HUES64 (cell line): ENCODE measurements at regions not wholly inside any gene's neighbourhood (a gene's known extent, or its start where the extent isn't known, plus 50 kb on each side); places are given as distances from the start of the nearest gene placed in this dataset.

Experiments
- H3K27ac ChIP-seq: 2 replicates; pipeline ENCODE4 v1.7.0; 2013; ENCODE audit warnings: low read depth, low read length, inconsistent platforms
- H3K27me3 ChIP-seq: 2 replicates; pipeline ENCODE4 v1.6.1; 2013; ENCODE audit warnings: mild to moderate bottlenecking, low read length; ENCODE audit not compliant: insufficient read depth
- H3K36me3 ChIP-seq: 2 replicates; pipeline ENCODE4 v1.6.1; 2013; ENCODE audit warnings: mild to moderate bottlenecking, low read length; ENCODE audit not compliant: insufficient read depth
- H3K4me1 ChIP-seq: 2 replicates; pipeline ENCODE4 v1.6.1; 2013; ENCODE audit warnings: mild to moderate bottlenecking, low read length, moderate library complexity; ENCODE audit not compliant: insufficient read depth
- H3K4me3 ChIP-seq: 2 replicates; pipeline ENCODE4 v1.5.1; 2013; ENCODE audit warnings: mild to moderate bottlenecking, low read length, moderate library complexity
- H3K9ac ChIP-seq: 2 replicates; pipeline ENCODE4 v1.6.1; 2013; ENCODE audit warnings: mild to moderate bottlenecking, low read depth, low read length
- H3K9me3 ChIP-seq: 2 replicates; pipeline ENCODE4 v1.6.1; 2013; ENCODE audit warnings: low read depth, low read length; ENCODE audit not compliant: insufficient read depth
- WGBS: fragments of 150-250, 120-280 bp; methylation state at CpG from one replicate; pipeline ENCODE4 v1.1.7; 2013; ENCODE audit warnings: missing lambda C conversion rate; 5-methylcytosine and 5-hydroxymethylcytosine counted together

GRCh38 chr13:24099490-24099889 lies 61.0 kb upstream of the SPATA13 start:
- WGBS: 96% methylated on average over 5 of the region's 5 CpGs
- no peak overlapping the region for H3K4me3 ChIP-seq
- H3K4me1 ChIP-seq: no peaks in the 10 kb centered on the region
- H3K27me3 ChIP-seq: no peaks in the 10 kb centered on the region
- no peaks in the 10 kb centered on the region for H3K36me3 ChIP-seq
- H3K9me3 ChIP-seq: no peaks in the 10 kb centered on the region
- H3K27ac ChIP-seq: no peak overlapping the region
- no peak overlapping the region for H3K9ac ChIP-seq

GRCh38 chr13:24100188-24100587 lies 60.3 kb upstream of the SPATA13 start:
- 100% methylated on average over 2 of the region's 3 CpGs for WGBS
- H3K27ac ChIP-seq: no peak overlapping the region
- no peak overlapping the region for H3K4me3 ChIP-seq
- no peaks in the 10 kb centered on the region for H3K4me1 ChIP-seq
- H3K36me3 ChIP-seq: no peaks in the 10 kb centered on the region
- H3K9me3 ChIP-seq: no peaks in the 10 kb centered on the region
- no peak overlapping the region for H3K9ac ChIP-seq
- no peaks in the 10 kb centered on the region for H3K27me3 ChIP-seq

- Histone ChIP-seq H3K36me3 (no peaks in the 10 kb centered on the region), H3K9me3 (no peaks in the 10 kb centered on the region), H3K4me3 (no peak overlapping the region), H3K27ac (no peak overlapping the region), H3K4me1 (peaks cover 4% of the 10 kb centered on the region; the same call in 1 of the 2 replicates), H3K9ac (no peak overlapping the region), H3K27me3 (no peaks in the 10 kb centered on the region)
- 83% methylated on average over 8 of the region's 9 CpGs for WGBS
These were observed 56.6 kb upstream of the SPATA13 start for GRCh38 chr13:24103782-24104372.

GRCh38 chr13:24104723-24105122 lies 55.8 kb upstream of the SPATA13 start:
- Histone ChIP-seq H3K9ac (no peak overlapping the region), H3K36me3 (no peaks in the 10 kb centered on the region), H3K9me3 (no peaks in the 10 kb centered on the region), H3K4me1 (peaks cover 4% of the 10 kb centered on the region; the same call in 1 of the 2 replicates), H3K4me3 (no peak overlapping the region), H3K27me3 (no peaks in the 10 kb centered on the region), H3K27ac (no peak overlapping the region)
- 89% methylated on average over 2 of the region's 2 CpGs for WGBS

- Histone ChIP-seq H3K4me3 (no peak overlapping the region), H3K27me3 (no peaks in the 10 kb centered on the region), H3K9ac (no peak overlapping the region), H3K36me3 (no peaks in the 10 kb centered on the region), H3K27ac (no peak overlapping the region), H3K4me1 (peaks cover 4% of the 10 kb centered on the region; the same call in 1 of the 2 replicates), H3K9me3 (no peaks in the 10 kb centered on the region)
- 86% methylated on average over 5 of the region's 5 CpGs for WGBS
These were observed 54.1 kb upstream of the SPATA13 start for GRCh38 chr13:24106429-24106828.

GRCh38 chr13:24107955-24108614 lies 52.4 kb upstream of the SPATA13 start:
- H3K27ac ChIP-seq: no peak overlapping the region
- peak overlapping the region; percentile 29; the same call in 1 of the 2 replicates for H3K9ac ChIP-seq
- no peaks in the 10 kb centered on the region for H3K27me3 ChIP-seq
- WGBS: 77% methylated on average over 16 of the region's 16 CpGs
- H3K36me3 ChIP-seq: no peaks in the 10 kb centered on the region
- no peak overlapping the region for H3K4me3 ChIP-seq
- H3K9me3 ChIP-seq: no peaks in the 10 kb centered on the region
- H3K4me1 ChIP-seq: peaks cover 4% of the 10 kb centered on the region; the same call in 1 of the 2 replicates

- Histone ChIP-seq H3K9ac (no peak overlapping the region; the same call in 1 of the 2 replicates), H3K27ac (no peak overlapping the region), H3K27me3 (no peaks in the 10 kb centered on the region), H3K9me3 (no peaks in the 10 kb centered on the region), H3K4me3 (no peak overlapping the region), H3K36me3 (no peaks in the 10 kb centered on the region), H3K4me1 (peaks cover 4% of the 10 kb centered on the region; the same call in 1 of the 2 replicates)
- WGBS: 88% methylated on average over 7 of the region's 7 CpGs
These were observed 51.9 kb upstream of the SPATA13 start for GRCh38 chr13:24108615-24108965.

GRCh38 chr13:24110011-24110410 lies 50.5 kb upstream of the SPATA13 start:
- Histone ChIP-seq H3K36me3 (no peaks in the 10 kb centered on the region), H3K4me3 (no peak overlapping the region), H3K9ac (no peak overlapping the region), H3K4me1 (peaks cover 4% of the 10 kb centered on the region; the same call in 1 of the 2 replicates), H3K27me3 (no peaks in the 10 kb centered on the region), H3K9me3 (no peaks in the 10 kb centered on the region), H3K27ac (no peak overlapping the region)
- WGBS: 93% methylated on average over 4 of the region's 4 CpGs
